NCI-H748 treated with DMSO at 0.1 percent for 48 hours (cell line): ENCODE measurements at regions not wholly inside any gene's neighbourhood (a gene's known extent, or its start where the extent isn't known, plus 50 kb on each side); places are given as distances from the start of the nearest gene placed in this dataset.
"Not testable (repeated sequence)": the region's sequence is repeated elsewhere in the genome, so short reads cannot be mapped to it uniquely, and the experiment has no call there.

Experiments
- DNase-seq: peaks from one replicate; lab custom pipeline; 2025; lab: John Stamatoyannopoulos, UW

DNA sequence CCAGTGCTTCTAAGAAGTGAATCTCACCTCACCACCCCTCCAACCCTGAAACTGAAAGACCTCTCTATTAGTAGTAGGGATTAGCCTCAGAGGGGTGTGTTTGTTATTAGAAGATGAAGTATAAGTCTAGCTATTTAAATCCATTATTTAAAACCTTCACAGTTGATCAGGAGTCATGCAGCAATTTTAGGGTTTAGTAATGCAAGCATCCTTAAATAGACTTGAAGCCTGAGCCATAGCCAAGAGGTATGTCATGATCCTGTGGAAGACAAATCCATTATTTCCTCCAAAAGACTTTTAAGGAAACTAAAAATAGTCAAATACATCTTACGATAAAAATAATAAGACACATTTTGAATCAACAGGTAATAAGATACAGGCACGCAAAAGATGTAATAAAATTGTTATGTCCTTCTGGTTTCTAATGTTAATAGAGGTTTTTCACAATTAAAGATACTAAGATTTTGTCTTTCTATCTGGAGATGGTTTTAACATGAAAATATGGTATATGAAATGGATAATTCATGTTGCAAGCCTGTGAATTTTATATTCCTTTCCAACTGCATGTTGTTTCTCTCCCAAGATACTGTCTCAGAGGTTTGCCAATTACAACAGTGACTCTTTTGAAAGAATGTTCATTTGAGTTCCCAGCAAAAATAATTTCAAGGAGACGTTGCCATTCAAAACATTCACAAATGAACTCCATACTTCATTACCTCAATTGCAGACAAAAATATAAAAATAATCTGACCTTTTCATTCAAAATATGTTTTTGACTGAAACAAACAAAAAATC is 68.0 kb downstream of the LUZP4 start:
- no peak for DNase-seq

DNA sequence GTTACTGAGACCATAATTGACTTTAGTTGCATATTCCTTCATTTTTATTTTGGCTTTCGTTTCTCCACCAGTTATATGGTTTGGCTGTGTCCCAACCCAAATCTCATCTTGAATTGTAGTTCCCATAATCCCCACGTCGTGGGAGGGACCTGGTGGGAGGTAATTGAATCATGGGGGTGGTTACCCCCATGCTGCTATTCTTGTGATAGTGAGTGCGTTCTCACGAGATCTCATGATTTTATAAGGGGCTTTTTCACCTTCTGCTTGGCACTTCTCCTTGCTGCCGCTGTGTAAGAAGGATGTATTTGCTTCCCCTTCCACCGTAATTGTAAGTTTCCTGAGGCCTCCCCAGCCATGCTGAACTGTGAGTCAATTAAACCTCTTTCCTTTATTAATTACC is 70.0 kb downstream of the LUZP4 start:
- DNase-seq: not testable (repeated sequence)

GRCh38 chrX:115360220-115360781 is 70.8 kb downstream of the LUZP4 start:
- no peak for DNase-seq

GRCh38 chrX:115362334-115363095 is 73.0 kb downstream of the LUZP4 start:
- peak; percentile 8 for DNase-seq

DNA sequence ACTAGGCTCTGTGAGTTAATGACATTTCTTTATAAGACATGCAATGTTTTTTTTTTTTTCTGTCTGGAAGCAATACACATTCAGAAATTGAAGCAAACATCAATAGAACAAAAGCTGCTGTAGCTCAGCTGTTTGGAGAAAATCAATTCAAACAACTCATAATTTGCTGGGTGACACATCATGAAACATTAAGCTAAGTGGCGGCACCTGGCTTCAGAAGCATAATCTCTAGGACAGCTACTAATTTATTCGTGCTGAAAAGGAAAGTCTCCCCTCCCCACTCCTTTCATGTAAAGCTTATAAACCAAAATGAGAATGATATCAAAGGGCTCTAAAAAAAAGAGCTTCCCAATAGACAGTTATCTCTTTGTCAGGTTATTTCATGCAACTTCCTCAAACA is 73.9 kb downstream of the LUZP4 start:
- peak; percentile 56 for DNase-seq

- no peak for DNase-seq
Observed at GRCh38 chrX:115363897-115364296, 74.4 kb downstream of the LUZP4 start.

DNA sequence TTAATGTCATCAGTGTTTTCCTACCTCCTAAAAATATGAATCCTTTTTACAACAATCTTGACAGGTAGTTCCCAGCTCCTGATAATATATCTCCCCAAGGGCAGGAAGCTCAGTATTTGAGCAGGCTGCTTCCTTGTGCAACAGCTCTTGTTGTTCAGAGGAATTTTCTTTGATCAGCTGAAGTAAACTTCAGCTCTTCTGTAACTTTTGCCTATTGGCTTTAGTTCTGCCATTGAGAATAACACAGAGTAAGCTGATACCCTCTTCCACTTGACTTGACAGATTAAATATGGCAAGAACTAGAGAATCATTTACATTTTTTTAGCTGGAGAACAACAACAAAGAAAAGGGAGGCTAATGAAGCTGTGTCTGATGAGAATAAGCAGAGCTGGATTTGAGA is 75.2 kb downstream of the LUZP4 start:
- no peak for DNase-seq

- no peak for DNase-seq
Observed at GRCh38 chrX:115366535-115366934, 77.0 kb downstream of the LUZP4 start.

DNA sequence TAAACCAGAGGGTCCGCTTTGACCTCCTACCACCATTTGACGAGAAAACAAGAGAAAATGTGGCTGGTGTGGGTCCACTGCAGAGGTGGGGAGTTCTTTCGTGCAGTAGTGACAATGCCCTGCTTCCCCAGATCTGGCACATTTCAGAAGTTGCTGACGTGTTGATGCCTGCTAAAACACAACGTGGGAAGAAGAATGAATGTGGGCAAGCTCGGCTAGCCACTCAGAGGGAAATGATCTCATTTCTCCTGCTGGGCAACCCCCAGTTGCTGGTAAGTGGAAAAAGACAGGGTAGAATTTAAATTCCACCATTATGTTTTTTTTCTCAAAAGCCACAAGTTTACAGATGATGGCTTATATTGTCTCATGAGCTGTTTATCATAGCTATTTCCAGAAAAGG is 77.9 kb downstream of the LUZP4 start:
- no peak for DNase-seq

GRCh38 chrX:115367951-115368350 is 78.4 kb downstream of the LUZP4 start:
- no peak for DNase-seq

DNA sequence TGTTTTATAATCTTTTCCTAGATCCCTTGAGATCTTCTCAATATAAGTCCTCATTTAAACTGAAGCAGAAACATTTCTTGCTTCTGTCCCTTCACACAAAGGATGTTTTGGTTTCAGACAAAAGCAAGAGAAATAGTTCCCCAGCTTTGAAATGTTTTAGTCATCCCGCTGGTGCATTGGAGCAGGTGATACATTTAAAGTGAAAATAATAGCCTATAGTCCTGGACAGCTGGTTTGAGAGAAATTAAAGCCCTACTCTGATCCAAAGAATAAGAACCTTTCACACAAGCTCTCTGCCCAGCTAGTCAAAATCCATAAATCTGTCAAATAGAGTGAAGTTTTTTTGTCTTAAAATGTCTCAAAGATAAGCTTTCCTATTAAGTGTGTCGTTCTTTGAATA is 79.4 kb downstream of the LUZP4 start:
- no peak for DNase-seq

DNA sequence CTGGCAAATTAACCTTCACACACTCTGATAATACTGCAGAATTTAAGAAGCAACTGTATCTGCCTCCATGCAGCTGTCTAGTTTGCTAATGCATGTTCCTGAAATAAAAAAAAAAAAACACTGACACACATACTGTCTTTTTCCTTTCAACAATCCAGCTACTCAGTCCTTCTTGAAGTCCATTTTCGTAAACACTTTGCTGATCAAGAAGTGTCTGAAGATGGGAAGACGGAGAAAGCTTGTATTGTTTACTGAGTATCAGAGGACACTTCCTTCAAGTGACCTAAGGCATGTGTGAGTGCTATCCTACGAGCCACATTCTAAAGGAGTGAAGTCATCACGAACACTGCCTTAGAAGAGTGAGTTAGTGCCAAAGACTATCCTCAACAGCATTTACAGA is 82.6 kb downstream of the LUZP4 start:
- DNase-seq: no peak

DNA sequence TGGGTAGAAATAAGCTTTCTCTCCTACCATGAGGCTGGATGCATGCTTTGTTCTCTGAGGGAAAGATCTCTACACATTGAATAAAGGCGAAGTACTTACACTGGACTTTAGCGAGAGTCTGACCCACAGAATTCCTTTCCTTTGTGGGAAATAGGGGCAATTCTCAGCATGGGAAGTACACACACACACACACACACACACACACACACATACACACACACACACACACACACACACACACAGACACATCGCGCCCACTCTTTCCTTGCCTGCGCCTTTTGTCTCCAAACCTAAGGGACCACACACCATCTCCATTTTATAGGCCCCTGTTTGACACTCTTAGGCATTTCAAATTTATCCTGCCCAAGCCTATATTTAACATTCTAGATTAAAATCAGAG is 83.8 kb downstream of the LUZP4 start:
- no peak for DNase-seq

- no peak for DNase-seq
Observed at GRCh38 chrX:115378471-115378870, 89.0 kb downstream of the LUZP4 start.

- no peak for DNase-seq
Observed at GRCh38 chrX:115387327-115387726, 97.8 kb downstream of the LUZP4 start.

GRCh38 chrX:115388879-115389278 is 99.4 kb downstream of the LUZP4 start:
- DNase-seq: no peak

- DNase-seq: no peak
Observed at GRCh38 chrX:115390078-115390477, 100.6 kb downstream of the LUZP4 start.

DNA sequence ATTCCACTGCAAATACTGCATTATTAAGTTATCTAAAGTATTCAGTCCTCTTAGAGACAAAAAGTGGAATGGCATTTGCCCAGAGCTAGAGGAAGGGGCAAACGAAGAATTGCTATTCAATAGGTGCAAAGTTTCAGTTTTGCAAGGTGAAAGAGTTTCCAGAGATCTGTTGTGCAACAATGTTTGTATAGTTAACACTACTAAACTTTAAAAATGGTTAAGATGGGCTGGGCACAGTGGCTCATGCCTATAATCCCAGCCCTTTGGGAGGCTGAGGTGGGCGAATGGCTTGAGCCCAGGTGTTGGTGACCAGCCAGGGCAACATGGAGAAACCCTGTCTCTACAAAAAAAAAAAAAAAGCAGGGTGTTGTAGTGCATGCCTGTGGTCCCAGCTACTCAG is 102.5 kb downstream of the LUZP4 start:
- DNase-seq: no peak

DNA sequence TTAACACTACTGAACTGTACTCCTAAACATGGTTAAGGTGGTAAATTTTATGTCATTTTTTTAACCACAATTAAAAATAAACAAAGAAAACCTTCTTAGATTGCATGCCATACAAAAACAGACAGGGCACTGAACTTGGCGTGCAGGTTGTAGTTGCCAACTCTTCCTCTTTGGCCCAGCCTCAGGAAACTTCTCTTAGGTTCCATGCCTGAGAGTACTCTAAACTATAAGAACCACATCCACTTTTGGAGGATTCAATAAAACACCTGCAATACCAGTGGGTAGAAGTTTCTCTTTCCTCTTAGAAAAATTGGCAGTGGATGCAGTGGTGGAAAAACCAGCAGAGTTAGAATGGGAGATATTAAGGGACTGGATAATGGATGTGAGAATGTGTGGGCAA is 103.4 kb downstream of the LUZP4 start:
- DNase-seq: no peak

DNA sequence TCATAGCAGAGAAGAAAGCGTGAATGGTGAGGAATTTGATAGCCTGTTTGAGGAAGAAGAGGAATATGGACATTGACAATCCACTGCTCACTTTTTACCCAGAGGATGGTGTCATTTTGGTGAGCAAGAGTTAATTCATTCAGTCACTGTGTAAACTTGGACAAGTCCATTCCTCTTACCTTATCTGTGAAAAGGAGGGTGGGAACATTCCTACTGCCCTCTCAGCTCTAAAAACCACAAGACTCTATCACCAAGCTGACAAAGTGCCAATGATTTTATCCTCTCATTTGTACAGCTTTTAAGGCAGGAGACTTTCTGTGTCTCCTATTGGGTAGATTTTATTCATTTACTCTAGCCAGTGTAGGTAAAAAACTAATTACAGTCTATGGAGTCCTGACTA is 103.8 kb downstream of the LUZP4 start:
- DNase-seq: no peak

- not testable (repeated sequence) for DNase-seq
Observed at GRCh38 chrX:115394806-115395205, 105.3 kb downstream of the LUZP4 start.

- DNase-seq: peak; percentile 3
Observed at GRCh38 chrX:115399306-115399705, 109.8 kb downstream of the LUZP4 start.

GRCh38 chrX:115400960-115401359 is 111.4 kb downstream of the LUZP4 start:
- DNase-seq: no peak
